Trophoblast cell (in vitro differentiated cells and primary cell): ENCODE measurements at regions not wholly inside any gene's neighbourhood (a gene's known extent, or its start where the extent isn't known, plus 50 kb on each side); places are given as distances from the start of the nearest gene placed in this dataset.

Experiments
- DNase-seq, 2 donors: peaks; one replicate each; pipeline ENCODE4 v3.0.0-alpha.2; 2016
- H2AFZ ChIP-seq: 2 replicates; pipeline ENCODE4 v1.6.1; 2013; ENCODE audit warnings: low read length, moderate library complexity, mild to moderate bottlenecking; ENCODE audit not compliant: insufficient read depth, poor library complexity
- H2AK5ac ChIP-seq: 2 replicates; pipeline ENCODE4 v1.6.1; 2013; ENCODE audit warnings: mild to moderate bottlenecking, low read length
- H2BK120ac ChIP-seq: 2 replicates; pipeline ENCODE4 v1.6.1; 2013; ENCODE audit warnings: low read length, mild to moderate bottlenecking, moderate library complexity; ENCODE audit not compliant: insufficient read depth, poor library complexity
- H2BK12ac ChIP-seq: 2 replicates; pipeline ENCODE4 v1.6.1; 2013; ENCODE audit warnings: mild to moderate bottlenecking, low read length, moderate library complexity
- H2BK5ac ChIP-seq: 2 replicates; pipeline ENCODE4 v1.6.1; 2013; ENCODE audit warnings: low read length, low read depth, moderate library complexity, mild to moderate bottlenecking; ENCODE audit not compliant: poor library complexity
- H3K14ac ChIP-seq: 2 replicates; pipeline ENCODE4 v1.6.1; 2013; ENCODE audit warnings: mild to moderate bottlenecking, low read length
- H3K18ac ChIP-seq: 2 replicates; pipeline ENCODE4 v1.6.1; 2013; ENCODE audit warnings: mild to moderate bottlenecking, low read length
- H3K23ac ChIP-seq: 2 replicates; pipeline ENCODE4 v1.6.1; 2013; ENCODE audit warnings: low read length
- H3K27ac ChIP-seq: 2 replicates; pipeline ENCODE4 v1.5.1; 2013; ENCODE audit warnings: low read depth, mild to moderate bottlenecking, inconsistent platforms, low read length, moderate library complexity
- H3K27me3 ChIP-seq: 2 replicates; pipeline ENCODE4 v1.6.1; 2013; ENCODE audit warnings: inconsistent platforms, mild to moderate bottlenecking, low read length, moderate library complexity; ENCODE audit not compliant: insufficient read depth
- H3K36me3 ChIP-seq, 2 experiments: 1 replicate in 1 of 2; 2 replicates in 1 of 2; pipeline ENCODE4 v1.6.1; 2013; ENCODE audit warnings: low read length in 2 of 2, mild to moderate bottlenecking in 2 of 2, moderate library complexity in 1 of 2; ENCODE audit not compliant: insufficient read depth in 2 of 2, control insufficient read depth in 1 of 2
- H3K4ac ChIP-seq: 2 replicates; pipeline ENCODE4 v1.6.1; 2013; ENCODE audit warnings: low read depth, mild to moderate bottlenecking, low read length, moderate library complexity
- H3K4me1 ChIP-seq, 2 experiments: 1 replicate in 1 of 2; 2 replicates in 1 of 2; pipeline ENCODE4 v1.6.1; 2013; ENCODE audit warnings: low read length in 2 of 2, mild to moderate bottlenecking in 2 of 2, moderate library complexity in 1 of 2; ENCODE audit not compliant: insufficient read depth in 2 of 2, control insufficient read depth in 1 of 2
- H3K4me2 ChIP-seq: 2 replicates; pipeline ENCODE4 v1.6.1; 2013; ENCODE audit warnings: inconsistent platforms, mild to moderate bottlenecking, low read length, moderate library complexity
- H3K4me3 ChIP-seq: 2 replicates; pipeline ENCODE4 v1.5.1; 2013; ENCODE audit warnings: mild to moderate bottlenecking, low read depth, low read length, inconsistent platforms
- H3K79me1 ChIP-seq: one replicate; pipeline ENCODE4 v1.6.1; 2013; ENCODE audit warnings: low read length
- H3K79me2 ChIP-seq: 2 replicates; pipeline ENCODE4 v1.6.1; 2013; ENCODE audit warnings: low read length, mild to moderate bottlenecking; ENCODE audit not compliant: control insufficient read depth, insufficient read depth, poor library complexity
- H3K9ac ChIP-seq: 2 replicates; pipeline ENCODE4 v1.6.1; 2013; ENCODE audit warnings: mild to moderate bottlenecking, low read length
- H3K9me3 ChIP-seq: 2 replicates; pipeline ENCODE4 v1.6.1; 2013; ENCODE audit warnings: low read depth, mild to moderate bottlenecking, control low read depth, inconsistent platforms, low read length; ENCODE audit not compliant: insufficient read depth
- H4K12ac ChIP-seq: 2 replicates; pipeline ENCODE4 v1.6.1; 2013; ENCODE audit warnings: low read depth, mild to moderate bottlenecking, low read length, moderate library complexity
- H4K8ac ChIP-seq: 2 replicates; pipeline ENCODE4 v1.6.1; 2013; ENCODE audit warnings: low read depth, mild to moderate bottlenecking, low read length, moderate library complexity
- H4K91ac ChIP-seq: one replicate; pipeline ENCODE4 v1.6.1; 2013; ENCODE audit warnings: low read depth, mild to moderate bottlenecking, low read length, moderate library complexity
- WGBS: extraction: QIAGEN DNeasy Blood & Tissue Kit; methylation state at CpG from one replicate; pipeline ENCODE4 v1.1.7; 2013; ENCODE audit warnings: missing lambda C conversion rate; ENCODE audit not compliant: insufficient read length, insufficient coverage; ENCODE audit errors: extremely low coverage; 5-methylcytosine and 5-hydroxymethylcytosine counted together

DNA sequence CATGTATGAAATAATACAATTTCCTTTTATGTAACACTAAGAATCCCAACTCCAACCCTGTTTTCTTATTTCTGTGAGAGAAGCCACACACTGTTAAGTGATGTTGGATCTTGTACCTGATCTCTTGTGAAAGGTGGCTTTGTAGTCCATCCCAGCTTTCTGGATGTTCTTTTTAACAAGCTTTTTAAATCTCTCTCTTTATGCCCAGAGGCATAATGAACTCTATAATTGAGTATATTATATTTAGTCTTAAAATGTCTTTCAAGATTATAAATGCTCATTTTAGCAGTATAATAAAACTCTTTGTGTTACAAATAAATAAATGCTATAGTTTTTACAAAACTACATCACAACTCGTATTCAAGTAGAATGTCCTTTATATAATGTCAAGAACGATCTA lies 922.1 kb downstream of the EPHA7 start:
- H3K4me2 ChIP-seq: no peak overlapping the region
- no peak for DNase-seq
- no peaks in the 10 kb centered on the region for H3K79me2 ChIP-seq
- H2BK12ac ChIP-seq: no peak overlapping the region
- H3K9ac ChIP-seq: no peak overlapping the region
- no peak overlapping the region for H3K4ac ChIP-seq
- H2BK120ac ChIP-seq: no peak overlapping the region
- no peak overlapping the region for H3K14ac ChIP-seq
- no peak overlapping the region for H4K91ac ChIP-seq
- no peak overlapping the region for H2AK5ac ChIP-seq
- no peaks in the 10 kb centered on the region for H3K9me3 ChIP-seq
- H3K79me1 ChIP-seq: no peaks in the 10 kb centered on the region
- WGBS: no CpG with 5 or more reads among the region's 2 CpGs
- H4K8ac ChIP-seq: no peak overlapping the region
- H2AFZ ChIP-seq: no peak overlapping the region
- H3K4me3 ChIP-seq: no peak overlapping the region
- no peak overlapping the region for H3K18ac ChIP-seq
- H3K4me1 ChIP-seq: no peaks in the 10 kb centered on the region
- H3K23ac ChIP-seq: no peak overlapping the region
- H4K12ac ChIP-seq: no peak overlapping the region
- H2BK5ac ChIP-seq: no peak overlapping the region
- H3K27me3 ChIP-seq: no peaks in the 10 kb centered on the region
- H3K36me3 ChIP-seq: no peaks in the 10 kb centered on the region
- H3K27ac ChIP-seq: no peak overlapping the region

DNA sequence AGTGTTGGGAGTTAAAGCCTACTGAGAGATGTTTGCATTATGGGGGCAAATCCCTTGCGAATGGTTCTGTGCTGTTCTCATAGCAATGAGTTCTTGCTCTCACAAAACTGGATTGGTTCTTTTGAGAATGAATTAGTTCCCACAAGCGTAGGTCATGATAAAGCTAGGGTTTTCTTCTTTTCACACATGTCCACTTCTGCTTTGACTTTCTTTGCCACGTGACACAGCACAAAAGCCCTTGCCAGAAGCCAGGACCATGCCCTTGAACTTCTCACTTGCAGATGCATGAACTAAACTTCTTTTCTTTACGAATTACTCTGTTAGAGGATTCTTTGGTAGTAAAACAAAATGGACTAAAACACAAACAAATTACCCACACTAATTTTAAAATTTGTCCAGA lies 922.8 kb downstream of the EPHA7 start:
- no peak overlapping the region for H3K4me3 ChIP-seq
- H3K14ac ChIP-seq: no peak overlapping the region
- H3K23ac ChIP-seq: no peak overlapping the region
- no peak overlapping the region for H4K8ac ChIP-seq
- H3K79me1 ChIP-seq: no peaks in the 10 kb centered on the region
- no CpG with 5 or more reads among the region's 4 CpGs for WGBS
- H3K27ac ChIP-seq: no peak overlapping the region
- no peak overlapping the region for H2AFZ ChIP-seq
- no peaks in the 10 kb centered on the region for H3K36me3 ChIP-seq
- H3K9me3 ChIP-seq: no peaks in the 10 kb centered on the region
- H4K91ac ChIP-seq: no peak overlapping the region
- no peak overlapping the region for H2BK120ac ChIP-seq
- H3K4me1 ChIP-seq: no peaks in the 10 kb centered on the region
- H3K9ac ChIP-seq: no peak overlapping the region
- no peak overlapping the region for H4K12ac ChIP-seq
- H3K4ac ChIP-seq: no peak overlapping the region
- DNase-seq: no peak
- H2BK5ac ChIP-seq: no peak overlapping the region
- no peaks in the 10 kb centered on the region for H3K27me3 ChIP-seq
- no peaks in the 10 kb centered on the region for H3K79me2 ChIP-seq
- no peak overlapping the region for H3K18ac ChIP-seq
- H2AK5ac ChIP-seq: no peak overlapping the region
- no peak overlapping the region for H3K4me2 ChIP-seq
- H2BK12ac ChIP-seq: no peak overlapping the region

DNA sequence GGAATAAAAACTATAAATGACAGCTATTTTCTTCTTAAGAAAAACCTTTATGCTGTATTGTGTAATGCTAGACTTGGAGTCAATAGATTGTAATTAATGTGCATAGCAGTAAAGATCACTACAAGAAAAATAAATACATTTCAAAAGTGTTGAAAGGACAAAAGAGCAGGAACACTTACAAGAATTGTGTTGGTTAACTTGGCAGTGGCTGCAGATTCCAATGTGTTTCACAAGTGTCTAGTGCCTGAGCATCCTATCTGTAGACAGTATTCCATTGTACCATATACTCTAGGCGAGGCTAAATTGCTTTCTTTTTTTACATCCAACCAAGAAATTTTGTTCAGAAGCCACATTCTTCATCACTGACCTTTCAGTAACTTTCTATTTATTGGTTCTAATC lies 924.1 kb downstream of the EPHA7 start:
- H3K4me3 ChIP-seq: no peak overlapping the region
- H2AFZ ChIP-seq: no peak overlapping the region
- H4K91ac ChIP-seq: no peak overlapping the region
- H3K79me1 ChIP-seq: no peaks in the 10 kb centered on the region
- H2BK5ac ChIP-seq: no peak overlapping the region
- no peaks in the 10 kb centered on the region for H3K79me2 ChIP-seq
- no peak overlapping the region for H4K12ac ChIP-seq
- no peak for DNase-seq
- no peak overlapping the region for H3K4ac ChIP-seq
- no CpG with 5 or more reads among the region's 1 CpG for WGBS
- H3K9ac ChIP-seq: no peak overlapping the region
- no peak overlapping the region for H3K18ac ChIP-seq
- H3K27me3 ChIP-seq: no peaks in the 10 kb centered on the region
- no peak overlapping the region for H3K23ac ChIP-seq
- no peak overlapping the region for H3K14ac ChIP-seq
- H3K27ac ChIP-seq: no peak overlapping the region
- H2BK120ac ChIP-seq: no peak overlapping the region
- H4K8ac ChIP-seq: no peak overlapping the region
- no peaks in the 10 kb centered on the region for H3K36me3 ChIP-seq
- no peaks in the 10 kb centered on the region for H3K4me1 ChIP-seq
- no peaks in the 10 kb centered on the region for H3K9me3 ChIP-seq
- H2BK12ac ChIP-seq: no peak overlapping the region
- no peak overlapping the region for H2AK5ac ChIP-seq
- no peak overlapping the region for H3K4me2 ChIP-seq

DNA sequence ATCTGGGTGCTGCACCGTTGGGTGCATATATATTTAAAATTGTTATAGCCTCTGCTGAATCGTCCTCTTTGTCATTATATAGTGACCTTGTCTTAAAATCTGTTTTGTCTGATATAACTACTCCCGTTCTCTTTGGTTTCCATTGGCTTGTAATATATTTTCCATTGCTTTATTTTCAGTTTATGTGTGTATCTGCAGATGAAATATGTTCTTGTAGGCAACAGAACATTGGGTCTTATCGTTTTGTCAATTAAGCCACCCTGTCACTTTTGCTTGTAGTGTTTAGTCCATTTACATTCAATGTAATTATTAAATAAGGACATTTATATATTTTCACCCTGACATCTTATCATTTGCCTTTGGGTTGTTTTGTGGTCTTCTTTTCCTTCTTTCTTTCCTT lies 933.9 kb downstream of the EPHA7 start:
- H3K4me1 ChIP-seq: no peaks in the 10 kb centered on the region
- no CpG with 5 or more reads among the region's 4 CpGs for WGBS
- H4K91ac ChIP-seq: no peak overlapping the region
- no peaks in the 10 kb centered on the region for H3K36me3 ChIP-seq
- H3K9ac ChIP-seq: no peak overlapping the region
- no peak overlapping the region for H3K14ac ChIP-seq
- H4K8ac ChIP-seq: no peak overlapping the region
- peaks cover 2% of the 10 kb centered on the region for H3K9me3 ChIP-seq
- H2BK5ac ChIP-seq: no peak overlapping the region
- no peak overlapping the region for H2BK120ac ChIP-seq
- no peak overlapping the region for H2AK5ac ChIP-seq
- no peak overlapping the region for H3K23ac ChIP-seq
- no peaks in the 10 kb centered on the region for H3K27me3 ChIP-seq
- H3K18ac ChIP-seq: no peak overlapping the region
- no peak overlapping the region for H3K4me2 ChIP-seq
- no peak overlapping the region for H2AFZ ChIP-seq
- H3K4ac ChIP-seq: no peak overlapping the region
- no peak overlapping the region for H4K12ac ChIP-seq
- H3K27ac ChIP-seq: no peak overlapping the region
- H3K4me3 ChIP-seq: no peak overlapping the region
- no peaks in the 10 kb centered on the region for H3K79me2 ChIP-seq
- H3K79me1 ChIP-seq: no peaks in the 10 kb centered on the region
- no peak for DNase-seq
- H2BK12ac ChIP-seq: no peak overlapping the region
